ENCODE measurements at regions not wholly inside any gene's neighbourhood (a gene's known extent, or its start where the extent isn't known, plus 50 kb on each side); places are given as distances from the start of the nearest gene placed in this dataset.

DNA sequence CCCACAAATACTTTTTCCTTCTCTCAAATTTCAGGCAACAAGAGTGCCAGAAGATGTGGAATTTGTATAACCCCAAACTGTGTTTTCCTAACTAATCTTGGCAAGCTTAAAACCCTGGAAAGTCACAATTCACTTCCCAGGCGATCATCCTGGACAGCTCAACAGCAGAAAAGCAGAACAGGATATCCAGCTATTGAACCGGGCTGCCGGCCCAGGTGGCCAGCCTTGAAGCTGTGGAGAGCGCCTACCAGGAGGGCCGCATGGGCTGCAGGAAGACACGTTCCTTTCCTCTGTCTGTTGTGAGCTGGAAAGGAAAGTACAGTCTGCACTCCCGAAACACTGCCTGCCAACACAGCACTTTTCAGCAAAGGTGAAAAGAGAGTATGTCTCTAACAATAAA is 719.7 kb upstream of the MARCKS start:
- TF ChIP-seq, protein P1, sequence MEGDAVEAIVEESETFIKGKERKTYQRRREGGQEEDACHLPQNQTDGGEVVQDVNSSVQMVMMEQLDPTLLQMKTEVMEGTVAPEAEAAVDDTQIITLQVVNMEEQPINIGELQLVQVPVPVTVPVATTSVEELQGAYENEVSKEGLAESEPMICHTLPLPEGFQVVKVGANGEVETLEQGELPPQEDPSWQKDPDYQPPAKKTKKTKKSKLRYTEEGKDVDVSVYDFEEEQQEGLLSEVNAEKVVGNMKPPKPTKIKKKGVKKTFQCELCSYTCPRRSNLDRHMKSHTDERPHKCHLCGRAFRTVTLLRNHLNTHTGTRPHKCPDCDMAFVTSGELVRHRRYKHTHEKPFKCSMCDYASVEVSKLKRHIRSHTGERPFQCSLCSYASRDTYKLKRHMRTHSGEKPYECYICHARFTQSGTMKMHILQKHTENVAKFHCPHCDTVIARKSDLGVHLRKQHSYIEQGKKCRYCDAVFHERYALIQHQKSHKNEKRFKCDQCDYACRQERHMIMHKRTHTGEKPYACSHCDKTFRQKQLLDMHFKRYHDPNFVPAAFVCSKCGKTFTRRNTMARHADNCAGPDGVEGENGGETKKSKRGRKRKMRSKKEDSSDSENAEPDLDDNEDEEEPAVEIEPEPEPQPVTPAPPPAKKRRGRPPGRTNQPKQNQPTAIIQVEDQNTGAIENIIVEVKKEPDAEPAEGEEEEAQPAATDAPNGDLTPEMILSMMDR (IDR thresholded peaks at IDR 0.05; ENCODE audit: extremely low read depth, missing control alignments): no peak

DNA sequence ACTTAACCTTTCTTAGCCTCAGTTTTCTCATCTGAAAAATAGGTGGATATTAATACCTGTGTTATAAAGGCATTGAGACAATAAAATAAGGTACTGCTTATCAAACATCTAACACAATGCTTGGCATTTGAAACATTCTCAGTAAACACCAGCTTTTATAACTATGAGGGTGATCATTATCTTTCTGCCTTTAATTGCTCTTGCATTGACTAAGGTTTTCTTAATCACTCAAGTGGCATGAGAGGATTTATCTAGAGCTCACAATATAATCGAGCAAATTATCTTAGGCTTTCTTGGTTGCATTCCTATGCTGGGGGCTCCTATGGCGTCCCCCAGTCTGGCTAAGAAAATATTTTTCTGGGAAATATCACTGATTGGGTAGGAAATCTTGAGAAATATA is 716.4 kb upstream of the MARCKS start:
- TF ChIP-seq, protein P1 (IDR thresholded peaks at IDR 0.05; ENCODE audit: extremely low read depth, missing control alignments): no peak
- DNase-seq (ENCODE audit: low spot score): no peak

More for the DNA sequence above, 719.7 kb upstream of the MARCKS start:
- DNase-seq (ENCODE audit: low spot score): no peak

DNA sequence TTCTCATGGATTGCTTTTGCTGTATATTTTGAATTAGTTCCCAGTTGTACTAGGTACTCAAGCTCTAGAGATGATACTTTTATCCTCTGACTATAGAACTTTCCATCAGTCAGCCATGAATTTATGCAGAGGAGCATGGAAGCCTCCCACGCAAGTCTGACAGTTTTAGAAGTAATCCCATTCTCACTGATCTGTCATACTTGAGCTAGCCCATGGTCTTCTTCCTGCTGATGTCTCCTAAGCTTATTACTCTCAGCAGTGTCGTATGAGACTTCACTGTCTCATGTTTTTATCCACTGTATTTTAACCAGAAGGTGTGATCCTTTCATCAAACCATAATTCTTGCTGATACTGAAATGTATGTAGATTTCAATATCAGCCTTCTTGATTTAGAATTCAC is 715.2 kb upstream of the MARCKS start:
- TF ChIP-seq, protein P1 (IDR thresholded peaks at IDR 0.05; ENCODE audit: extremely low read depth, missing control alignments): no peak
- no peak for DNase-seq (ENCODE audit: low spot score)

DNA sequence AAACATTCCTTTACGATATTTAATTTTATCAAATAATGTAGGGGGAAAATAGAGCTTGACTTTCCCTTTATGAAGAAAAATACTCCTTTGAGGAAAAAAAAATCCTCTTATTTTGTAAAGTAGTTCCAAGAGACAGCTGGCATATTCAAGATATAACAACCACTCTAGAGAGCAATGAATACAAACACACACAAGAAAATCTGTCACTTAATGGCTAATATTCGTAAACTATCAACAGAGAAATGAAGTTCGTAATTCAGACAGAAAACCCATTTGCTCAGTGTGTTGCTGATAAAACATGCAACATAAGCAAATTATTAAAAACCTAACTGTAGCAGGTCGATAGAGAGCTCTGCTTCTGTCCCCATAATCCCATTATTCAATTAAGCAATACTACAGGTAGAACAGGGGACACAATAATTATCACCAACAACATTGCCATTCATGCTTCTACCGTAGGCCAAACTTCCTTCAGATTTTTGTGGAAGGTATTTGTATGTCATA is 714.4 kb upstream of the MARCKS start:
- TF ChIP-seq, protein P1 (IDR thresholded peaks at IDR 0.05; ENCODE audit: extremely low read depth, missing control alignments): no peak

DNA sequence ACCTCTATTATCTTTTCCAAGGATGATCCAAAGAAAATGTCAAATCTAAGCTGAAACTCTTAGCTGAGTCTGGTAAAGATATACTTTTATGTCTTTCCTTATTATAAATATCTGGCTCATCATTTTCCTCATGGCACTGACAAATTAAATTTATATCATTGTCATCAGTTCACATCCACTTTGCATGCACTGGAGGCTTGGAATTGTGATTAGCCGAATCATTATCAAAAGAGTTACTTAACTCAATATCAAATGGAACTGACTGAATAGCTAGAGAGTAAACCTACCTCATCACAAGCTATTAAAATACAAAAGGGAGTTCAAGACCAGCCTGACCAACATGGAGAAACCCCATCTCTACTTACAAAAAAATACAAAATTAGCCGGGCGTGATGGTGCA is 713.9 kb upstream of the MARCKS start:
- no peak for DNase-seq (ENCODE audit: low spot score)
- TF ChIP-seq, protein P1 (IDR thresholded peaks at IDR 0.05; ENCODE audit: extremely low read depth, missing control alignments): no peak

More for the DNA sequence above, 714.4 kb upstream of the MARCKS start:
- DNase-seq (ENCODE audit: low spot score): no peak

DNA sequence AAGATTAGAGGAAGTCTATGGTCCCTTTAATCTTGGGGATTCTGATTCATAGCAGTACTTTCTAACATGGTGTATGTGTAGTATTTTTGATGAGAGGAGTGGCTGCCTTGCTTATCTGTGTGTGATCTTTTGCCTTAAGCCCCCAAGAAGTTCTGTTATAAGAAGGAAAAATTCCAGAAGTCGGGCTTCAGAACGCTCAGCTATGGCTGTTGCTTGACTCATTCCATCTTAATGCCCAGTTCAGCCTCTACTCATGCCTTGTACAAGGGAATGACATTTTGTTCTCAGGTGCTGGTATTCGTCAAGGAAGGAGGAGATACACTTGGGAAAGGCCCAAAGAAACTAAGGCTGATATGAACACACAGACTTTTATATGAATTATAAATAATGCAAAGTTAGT is 713.0 kb upstream of the MARCKS start:
- DNase-seq (ENCODE audit: low spot score): no peak
- TF ChIP-seq, protein P1 (IDR thresholded peaks at IDR 0.05; ENCODE audit: extremely low read depth, missing control alignments): no peak

DNA sequence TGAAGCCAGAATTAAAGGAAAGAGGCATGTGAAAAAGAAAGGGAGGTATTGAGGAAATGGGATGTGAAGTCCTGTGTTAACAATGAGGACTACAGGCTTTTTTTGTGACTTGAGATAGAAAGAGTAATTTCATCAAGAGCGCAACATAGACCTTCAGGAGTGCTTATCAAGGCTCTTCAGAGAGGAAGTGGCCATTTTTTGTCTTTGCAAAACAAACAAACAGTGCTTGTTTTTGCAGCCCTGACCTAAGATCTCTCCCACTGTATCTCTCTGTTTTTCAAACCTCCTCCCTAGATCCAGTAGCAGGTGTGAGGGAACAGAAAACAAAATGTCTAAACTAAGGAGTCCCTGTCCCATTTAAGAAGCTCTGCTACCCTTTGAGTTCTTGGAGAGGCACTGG is 710.3 kb upstream of the MARCKS start:
- DNase-seq (ENCODE audit: low spot score): no peak
- TF ChIP-seq, protein P1 (IDR thresholded peaks at IDR 0.05; ENCODE audit: extremely low read depth, missing control alignments): no peak

Measured in GM20000 (cell line).